HG03469 (cell line): ENCODE measurements at regions not wholly inside any gene's neighbourhood (a gene's known extent, or its start where the extent isn't known, plus 50 kb on each side); places are given as distances from the start of the nearest gene placed in this dataset.

ENCODE experiments used
- ATAC-seq: cut with Tn5 transposase; IDR thresholded peaks from one replicate; pipeline ENCODE4 v1.9.1; 2021; ENCODE audit warnings: mild to moderate bottlenecking, moderate library complexity, moderate number of reproducible peaks; ENCODE audit not compliant: unreplicated experiment

DNA sequence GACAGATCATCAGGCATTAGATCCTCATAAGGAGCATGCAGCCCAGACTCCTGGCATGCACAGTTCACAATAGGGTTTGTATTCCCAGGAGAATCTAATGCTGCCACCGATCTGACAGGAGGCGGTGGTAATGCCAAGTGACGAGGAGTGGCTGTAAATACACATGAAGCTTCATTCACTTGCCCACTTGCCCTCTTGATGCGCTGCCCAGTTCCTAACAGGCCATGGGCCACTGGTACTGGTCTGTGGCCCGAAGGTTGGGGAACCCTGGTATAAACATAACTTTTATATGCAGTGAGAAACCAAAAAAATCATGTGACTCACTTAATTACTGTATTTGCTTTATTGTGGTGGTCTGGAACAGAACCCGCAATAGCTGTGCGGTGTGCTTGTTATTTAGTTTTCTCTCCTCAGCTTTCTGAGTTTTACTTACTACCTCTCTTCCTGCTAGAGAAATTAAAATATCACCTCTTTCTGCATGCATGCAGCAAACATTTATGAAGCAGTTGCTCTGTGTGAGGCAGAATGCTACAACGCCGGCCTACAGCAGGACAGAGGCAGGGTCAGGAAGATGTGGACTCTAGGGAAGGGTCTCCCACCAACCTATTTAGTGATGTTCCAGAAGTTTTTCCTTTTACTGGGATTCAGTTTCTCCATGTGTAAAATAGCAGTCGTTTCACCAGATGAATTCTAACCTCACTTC, 151.3 kb downstream of the MAF start:
- no peak for ATAC-seq

- no peak for ATAC-seq
These were observed 156.0 kb downstream of the MAF start for GRCh38 chr16:79444572-79444971.

GRCh38 chr16:79439901-79440300, 160.6 kb downstream of the MAF start:
- ATAC-seq = no peak

DNA sequence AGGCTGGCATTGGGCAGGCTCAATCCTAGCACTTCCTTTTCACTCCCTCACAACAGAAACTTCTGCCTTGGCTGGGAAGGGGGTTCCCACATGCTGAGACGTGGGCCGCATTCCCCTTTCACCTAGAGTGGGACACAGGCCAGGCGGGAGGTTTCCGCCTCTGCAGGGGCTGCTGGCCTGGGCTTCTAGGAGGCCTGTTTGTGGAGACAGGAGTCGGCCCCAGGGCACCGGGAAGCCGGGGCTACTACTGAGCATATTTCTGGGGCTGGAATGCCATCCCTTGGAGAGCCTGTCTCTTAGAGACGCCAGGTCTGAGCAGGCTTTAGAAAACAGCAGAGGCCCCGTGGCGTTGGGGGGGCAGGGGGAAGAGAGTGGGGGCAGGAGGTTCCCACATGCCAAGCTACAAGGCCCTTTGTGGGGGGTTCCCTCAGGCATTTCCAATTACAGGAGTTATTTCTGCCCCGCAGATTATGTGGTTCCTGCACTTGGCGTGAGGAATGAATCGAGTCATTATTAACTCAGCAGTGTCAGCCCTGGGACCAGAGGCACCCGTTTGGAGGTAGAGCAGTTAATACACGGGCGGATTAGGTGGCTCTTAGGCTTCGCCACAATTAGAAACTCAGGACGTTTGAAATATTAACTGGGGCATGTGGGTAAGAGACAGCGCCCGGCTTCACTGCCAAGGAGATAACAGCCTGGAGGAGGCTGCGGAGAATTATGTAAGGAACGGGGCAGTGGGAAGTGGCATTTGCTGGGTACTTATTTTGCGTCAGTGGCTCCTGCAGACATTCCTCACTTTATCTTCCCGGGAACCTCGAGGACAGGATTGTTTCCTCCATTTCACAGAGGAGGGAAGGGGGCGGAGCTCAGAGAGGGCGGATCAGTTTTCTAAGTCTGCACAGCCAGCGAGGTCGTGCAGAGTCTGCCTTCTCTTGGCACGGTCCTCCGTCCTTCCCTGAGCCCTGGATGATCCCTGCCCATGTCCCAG, 162.5 kb downstream of the MAF start:
- ATAC-seq = no peak

DNA sequence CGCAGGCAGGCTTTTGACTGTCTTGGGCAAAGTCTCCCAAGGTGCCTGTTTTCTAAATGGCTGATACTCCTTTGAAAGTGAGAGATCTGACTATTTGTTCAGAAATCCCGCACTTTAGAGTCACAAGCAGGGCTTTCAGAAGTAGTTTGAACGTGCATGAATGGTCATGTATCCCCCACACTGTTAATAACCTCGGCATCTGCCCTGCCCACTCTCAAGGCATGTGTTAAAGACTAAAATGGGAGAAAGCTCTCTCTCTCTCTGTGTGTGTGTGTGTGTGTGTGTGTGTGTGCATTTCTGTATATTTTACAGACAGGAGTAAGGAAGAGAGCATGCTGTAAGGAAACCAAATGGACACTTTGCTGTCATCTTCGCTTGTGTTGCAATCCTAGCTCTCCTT, 163.7 kb downstream of the MAF start:
- ATAC-seq = no peak

DNA sequence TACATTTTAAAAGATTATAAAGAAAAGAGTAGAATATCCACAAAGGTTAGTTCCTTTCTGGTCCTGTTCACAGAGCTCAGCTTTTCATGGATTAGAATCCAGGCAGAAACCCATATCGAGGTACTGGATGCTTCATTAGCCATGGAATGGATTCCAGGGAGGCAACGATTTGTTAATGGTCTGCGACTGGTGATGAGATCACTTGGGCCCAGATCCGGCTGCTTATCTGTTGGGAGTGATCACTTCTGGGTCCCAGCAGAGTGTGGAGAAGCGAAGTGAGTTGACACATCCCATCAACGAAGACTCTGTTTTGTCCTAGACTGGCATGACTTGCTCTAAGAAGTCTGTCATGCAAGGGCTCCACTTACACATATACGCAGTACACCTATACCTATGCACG, 165.8 kb downstream of the MAF start:
- ATAC-seq = no peak

DNA sequence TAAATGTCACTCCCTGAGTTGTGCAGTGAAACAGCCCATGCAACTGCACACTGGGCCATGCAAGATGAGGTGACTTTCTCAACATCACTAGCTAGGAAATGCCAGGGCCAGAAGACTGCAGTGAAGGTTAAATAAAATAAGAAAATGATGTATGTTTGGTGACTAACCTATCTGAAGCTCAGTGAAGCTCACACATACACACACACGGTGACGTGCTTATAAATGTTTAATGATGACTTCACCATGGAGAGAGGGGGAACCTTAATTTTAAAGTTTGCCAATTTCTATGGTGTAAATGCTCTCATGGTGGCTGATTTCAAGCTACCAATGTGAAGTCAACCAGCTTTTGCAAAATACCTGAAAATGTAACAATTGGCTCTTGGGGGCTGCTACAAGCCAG, 166.4 kb downstream of the MAF start:
- ATAC-seq = no peak

- ATAC-seq = no peak
These were observed 168.6 kb downstream of the MAF start for GRCh38 chr16:79431923-79432322.

- ATAC-seq = no peak
These were observed 170.3 kb downstream of the MAF start for GRCh38 chr16:79430191-79430678.

GRCh38 chr16:79429381-79430190, 171.0 kb downstream of the MAF start:
- ATAC-seq = no peak

- ATAC-seq = no peak
These were observed 173.9 kb downstream of the MAF start for GRCh38 chr16:79426663-79427062.

GRCh38 chr16:79422064-79422463, 178.5 kb downstream of the MAF start:
- no peak for ATAC-seq

DNA sequence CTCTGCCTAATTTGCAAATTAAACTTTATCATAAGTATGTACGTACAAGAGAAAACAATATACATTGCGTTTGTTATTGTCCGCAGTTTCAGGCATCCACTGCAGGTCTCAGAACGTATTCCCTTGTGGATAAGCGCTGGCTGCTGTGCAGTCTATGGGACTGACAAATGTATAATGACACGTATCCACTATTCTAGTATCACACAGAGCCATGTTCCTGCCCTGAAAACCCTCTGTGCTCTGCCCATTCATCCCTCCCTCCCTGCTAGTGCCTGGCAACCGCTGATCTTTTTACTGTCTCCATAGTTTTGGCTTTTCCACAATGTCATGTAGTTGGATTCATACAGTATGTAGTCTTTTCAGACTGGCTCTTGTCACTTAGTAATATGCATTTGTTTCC, 179.4 kb downstream of the MAF start:
- ATAC-seq = no peak

- no peak for ATAC-seq
These were observed 180.0 kb downstream of the MAF start for GRCh38 chr16:79420493-79420892.

DNA sequence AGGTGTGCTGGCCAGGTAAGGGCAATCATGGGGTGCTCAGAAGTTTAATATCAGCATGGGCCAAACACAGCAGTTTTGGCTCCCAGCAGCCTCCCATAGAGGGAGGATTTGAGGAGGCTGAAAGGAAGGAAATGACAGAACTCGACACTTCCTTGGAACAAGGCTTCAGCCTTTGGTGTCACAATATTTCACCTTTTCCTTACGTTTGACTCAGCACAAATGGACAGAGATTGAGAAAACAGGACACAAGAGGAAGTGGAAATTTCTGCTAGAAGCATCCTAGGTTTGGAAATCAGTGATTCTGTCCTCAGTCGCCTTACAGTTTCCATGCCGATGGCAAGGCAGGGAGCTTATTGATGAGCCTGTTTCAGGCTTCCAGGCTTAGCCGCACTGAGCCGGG, 181.4 kb downstream of the MAF start:
- no peak for ATAC-seq

- no peak for ATAC-seq
These were observed 182.9 kb downstream of the MAF start for GRCh38 chr16:79417601-79418008.

DNA sequence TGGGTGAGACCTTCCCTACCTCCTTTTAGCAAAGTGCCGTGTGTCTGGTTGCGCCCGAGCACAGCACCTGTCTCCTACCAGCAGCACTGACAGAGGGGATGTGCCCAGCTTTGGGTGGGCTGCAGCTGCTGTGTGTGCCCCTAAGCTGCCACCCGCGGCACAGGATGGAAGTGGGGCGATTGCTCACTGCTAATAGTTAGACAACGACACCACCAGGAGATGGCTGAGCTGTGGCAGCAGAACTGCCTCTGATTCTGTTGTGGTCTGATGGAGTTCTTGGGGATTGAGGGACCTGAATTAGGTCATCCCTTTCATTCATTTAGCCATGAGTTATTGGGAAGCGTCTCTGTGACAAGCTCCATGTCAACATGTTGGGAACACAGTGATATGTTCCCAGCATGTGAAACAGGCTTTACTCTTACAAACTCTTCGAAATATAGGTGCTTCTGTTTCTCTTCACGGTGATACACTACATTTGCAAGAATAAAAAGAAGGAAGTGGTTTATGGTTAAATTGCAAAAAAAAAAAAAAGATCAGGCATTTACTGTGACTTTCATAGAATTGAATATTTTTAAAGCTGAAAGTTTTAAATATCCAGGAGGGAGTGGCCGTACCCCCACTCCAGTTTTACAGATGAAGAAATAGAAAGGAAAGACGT, 184.4 kb downstream of the MAF start:
- ATAC-seq = no peak

GRCh38 chr16:79412783-79413225, 187.7 kb downstream of the MAF start:
- no peak for ATAC-seq

DNA sequence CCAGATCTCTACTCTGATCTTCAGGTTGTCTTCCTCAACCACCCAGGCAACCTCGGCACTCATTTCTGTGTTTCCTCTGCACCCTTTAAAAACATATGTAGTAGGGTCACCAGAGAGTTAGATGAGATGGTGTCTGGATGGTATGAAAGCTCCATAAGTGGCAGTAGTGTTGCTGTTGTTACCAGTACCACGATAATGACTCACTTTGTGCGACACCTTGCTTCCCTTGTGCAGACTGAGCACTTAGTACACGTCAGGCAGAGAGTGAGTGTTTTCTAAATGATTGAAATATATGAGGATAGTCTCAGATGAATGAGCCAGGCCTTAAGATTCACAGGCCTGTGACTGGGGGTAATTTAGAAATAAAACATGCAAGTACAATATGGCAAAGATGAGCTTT, 188.7 kb downstream of the MAF start:
- no peak for ATAC-seq

GRCh38 chr16:79411357-79411756, 189.2 kb downstream of the MAF start:
- ATAC-seq = no peak
